HCT116 (cell line): ENCODE measurements at regions not wholly inside any gene's neighbourhood (a gene's known extent, or its start where the extent isn't known, plus 50 kb on each side); places are given as distances from the start of the nearest gene placed in this dataset.

Experiments used
- ATAC-seq: fragments of 200-7000 bp; cut with Tn5 transposase; 2 replicates; pipeline ENCODE4 v1.9.1; 2020; ENCODE audit warnings: mild to moderate bottlenecking, moderate library complexity
- BruUV-seq: library from RNA; stranded (reverse); fragments of 400-500 nt; replicated peaks from 2 replicates; lab custom pipeline; 2021; lab: Mats Ljungman, UMichigan
- CTCF ChIA-PET: fragments of 300-600 bp; sonication (Branson Sonifier 250); formaldehyde crosslinking; loops from one replicate; lab custom pipeline; 2021; ENCODE audit warnings: antibody characterized with exemption; lab: Charles Lee
- POLR2A ChIA-PET: fragments of 300-600, 350-600 bp; sonication (Branson Sonifier 250); formaldehyde crosslinking; loops from one replicate; lab custom pipeline; 2021; ENCODE audit warnings: antibody characterized with exemption; lab: Charles Lee
- RAD21 ChIA-PET, 2 experiments: fragments of 300-600 bp; sonication (Branson Sonifier 250); formaldehyde crosslinking; loops; one replicate each; lab custom pipeline; 2023; ENCODE audit warnings: low total read pairs in 2 of 2; ENCODE audit not compliant: uncharacterized antibody in 2 of 2, unreplicated experiment in 2 of 2, low non-redundant PET in 1 of 2; lab: Charles Lee
- DNase-seq: peaks from one replicate; pipeline ENCODE4 v3.0.0-alpha.2; 2010; ENCODE audit warnings: low read depth, low spot score
- H2AFZ ChIP-seq: fragments of 200-600 bp; shearing (Covaris generic), sonication (generic); 2 replicates; pipeline ENCODE4 v1.6.1; 2017; ENCODE audit warnings: low read depth, mixed run types, mixed read lengths, antibody characterized with exemption, low read length; ENCODE audit not compliant: poor library complexity, severe bottlenecking
- H3K27ac ChIP-seq: 2 replicates; pipeline ENCODE4 v1.5.1; 2012; ENCODE audit warnings: low read depth, low read length
- H3K27me3 ChIP-seq: fragments of 200-600 bp; sonication (generic); 2 replicates; pipeline ENCODE4 v1.6.1; 2016; ENCODE audit warnings: mixed run types, low read length, mixed read lengths; ENCODE audit not compliant: insufficient read depth
- H3K36me3 ChIP-seq, 2 experiments: fragments of 200-500 bp in 1 of 2; fragments of 200-600 bp in 1 of 2; sonication (Bioruptor generic) in 1 of 2; sonication (generic) in 1 of 2; 2 replicates each; pipeline versions ENCODE4 v1.5.1 to v1.6.1; 2014 to 2016; ENCODE audit warnings: low read length in 2 of 2, inconsistent platforms in 1 of 2, mixed read lengths in 1 of 2, mixed run types in 1 of 2; ENCODE audit not compliant: insufficient read depth in 2 of 2, control insufficient read depth in 1 of 2
- H3K4me1 ChIP-seq, 2 experiments: fragments of 200-600 bp in 1 of 2; sonication (generic) in 1 of 2; 2 replicates each; pipeline versions ENCODE4 v1.5.1 to v1.6.1; 2012 to 2017; ENCODE audit warnings: low read length in 2 of 2, inconsistent platforms in 1 of 2, mild to moderate bottlenecking in 1 of 2, mixed read lengths in 1 of 2, mixed run types in 1 of 2, moderate library complexity in 1 of 2; ENCODE audit not compliant: insufficient read depth in 2 of 2, control insufficient read depth in 1 of 2
- H3K4me2 ChIP-seq: fragments of 200-600 bp; sonication (generic); 2 replicates; pipeline ENCODE4 v1.6.1; 2017; ENCODE audit warnings: mixed run types, low read length, mixed read lengths
- H3K4me3 ChIP-seq, 2 experiments: fragments of 200-600 bp in 1 of 2; sonication (generic) in 1 of 2; replicated peaks in 1 of 2; 2 replicates each; pipeline ENCODE4 v1.5.1; 2011 to 2016; ENCODE audit warnings: low read length in 2 of 2, control low read depth in 1 of 2, low read depth in 1 of 2, mild to moderate bottlenecking in 1 of 2, mixed read lengths in 1 of 2, mixed run types in 1 of 2
- H3K79me2 ChIP-seq: fragments of 200-600 bp; sonication (generic); 2 replicates; pipeline ENCODE4 v1.6.1; 2017; ENCODE audit warnings: mild to moderate bottlenecking, mixed run types, low read length, moderate library complexity, mixed read lengths; ENCODE audit not compliant: insufficient read depth
- H3K9ac ChIP-seq: fragments of 200-600 bp; sonication (generic); 2 replicates; pipeline ENCODE4 v1.6.1; 2016; ENCODE audit warnings: low read length, mixed read lengths
- H3K9me2 ChIP-seq: fragments of 200-600 bp; sonication (generic), shearing (Covaris generic); 2 replicates; pipeline ENCODE4 v1.6.1; 2017; ENCODE audit warnings: mixed run types, mild to moderate bottlenecking, moderate library complexity; ENCODE audit not compliant: insufficient read depth
- H3K9me3 ChIP-seq, 2 experiments: fragments of 200-500 bp in 1 of 2; fragments of 200-600 bp in 1 of 2; sonication (Bioruptor generic) in 1 of 2; sonication (generic) in 1 of 2; 2 replicates each; pipeline ENCODE4 v1.6.1; 2014 to 2017; ENCODE audit warnings: low read length in 2 of 2, mixed read lengths in 2 of 2, inconsistent platforms in 1 of 2, low read depth in 1 of 2, mild to moderate bottlenecking in 1 of 2, mixed run types in 1 of 2, moderate library complexity in 1 of 2; ENCODE audit not compliant: control insufficient read depth in 1 of 2, insufficient read depth in 1 of 2
- H4K20me1 ChIP-seq: fragments of 200-600 bp; sonication (generic), shearing (Covaris generic); 2 replicates; pipeline ENCODE4 v1.6.1; 2017; ENCODE audit warnings: mixed run types, mild to moderate bottlenecking, moderate library complexity; ENCODE audit not compliant: insufficient read depth
- CBX3 ChIP-seq: IDR thresholded peaks from 2 replicates; pipeline ENCODE4 v1.6.1; 2012; ENCODE audit warnings: low read depth
- CEBPB ChIP-seq: IDR thresholded peaks from 2 replicates; pipeline ENCODE4 v1.6.1; 2012; ENCODE audit warnings: low read depth
- CTCF ChIP-seq, 3 experiments: fragments of 200-600 bp in 1 of 3; sonication (generic) in 1 of 3; IDR thresholded peaks in 2 of 3; conservative IDR thresholded peaks in 1 of 3; 2 replicates each; pipeline ENCODE4 v1.5.1; 2012 to 2017; ENCODE audit warnings: low read depth in 2 of 3, low read length in 2 of 3, antibody characterized with exemption in 1 of 3, borderline replicate concordance in 1 of 3, control low read depth in 1 of 3, mild to moderate bottlenecking in 1 of 3, mixed read lengths in 1 of 3, mixed run types in 1 of 3, moderate library complexity in 1 of 3; ENCODE audit not compliant: insufficient read depth in 1 of 3
- EGR1 ChIP-seq: IDR thresholded peaks from 2 replicates; pipeline ENCODE4 v1.6.1; 2012; ENCODE audit warnings: low read depth
- ELF1 ChIP-seq: IDR thresholded peaks from 2 replicates; pipeline ENCODE4 v1.6.1; 2012; ENCODE audit warnings: low read depth, borderline replicate concordance
- FOSL1 ChIP-seq: IDR thresholded peaks from 2 replicates; pipeline ENCODE4 v1.6.1; 2012; ENCODE audit warnings: low read depth
- JUND ChIP-seq: IDR thresholded peaks from 2 replicates; pipeline ENCODE4 v1.6.1; 2012
- POLR2AphosphoS5 ChIP-seq: IDR thresholded peaks from 2 replicates; pipeline ENCODE4 v1.6.1; 2011; ENCODE audit warnings: mild to moderate bottlenecking, low read depth, low read length, moderate library complexity
- REST ChIP-seq: IDR thresholded peaks from 2 replicates; pipeline ENCODE4 v1.6.1; 2012; ENCODE audit warnings: low read depth
- SIN3A ChIP-seq: IDR thresholded peaks from 2 replicates; pipeline ENCODE4 v1.6.1; 2012; ENCODE audit warnings: low read depth
- SRF ChIP-seq: IDR thresholded peaks from 2 replicates; pipeline ENCODE4 v1.6.1; 2012; ENCODE audit warnings: low read depth
- TCF7L2 ChIP-seq: IDR thresholded peaks from 2 replicates; pipeline ENCODE4 v1.7.0; 2011; ENCODE audit warnings: borderline replicate concordance, inconsistent platforms; ENCODE audit not compliant: insufficient read depth, insufficient read length; ENCODE audit errors: extremely low read depth
- ZNF274 ChIP-seq: fragments of 200-500 bp; sonication (Bioruptor generic); IDR thresholded peaks from 2 replicates; pipeline ENCODE4 v1.6.1; 2014; ENCODE audit warnings: mild to moderate bottlenecking, low read depth, low read length, inconsistent platforms
- intact Hi-C: fragments of 100-400 bp; cut with micrococcal nuclease; formaldehyde crosslinking; loops from 2 replicates; pipeline ENCODE4 v1.10.0; 2022
- TF ChIP-seq, protein P1 (sequence below): IDR thresholded peaks from 2 replicates; pipeline ENCODE4 v1.6.1; 2012
- TF ChIP-seq, protein P2 (sequence below): IDR thresholded peaks from 2 replicates; pipeline ENCODE4 v1.6.1; 2012

DNA sequence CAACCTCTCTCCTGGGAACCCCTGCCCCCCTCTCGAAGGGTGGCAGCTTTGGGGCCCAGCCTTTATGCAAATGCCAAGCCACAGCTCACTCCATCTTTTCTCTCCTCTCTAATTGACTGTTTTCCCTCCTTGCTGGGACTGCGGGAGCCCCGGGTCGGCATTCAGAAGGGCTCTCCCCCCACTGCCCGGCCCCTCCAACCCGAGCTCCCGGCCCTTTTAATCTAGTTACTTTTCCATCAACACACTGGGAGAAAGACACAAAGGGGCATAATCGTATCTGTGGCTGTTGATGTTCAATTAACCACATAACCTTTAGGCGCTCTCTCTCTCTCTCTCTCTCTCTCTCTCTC is 95.4 kb downstream of the INHBB start:
- intact Hi-C loops: no loop called here
- Histone ChIP-seq H4K20me1 (no peaks in the 10 kb centered on the region), H3K9me2 (no peaks in the 10 kb centered on the region), H3K4me1 (peaks cover 10 to 35% of the 10 kb centered on the region in 2 experiments), H3K79me2 (no peaks in the 10 kb centered on the region), H3K4me2 (no peak overlapping the region), H3K27ac (no peak overlapping the region), H3K36me3 (no peaks in the 10 kb centered on the region), H2AFZ (no peak overlapping the region), H3K9ac (no peak overlapping the region), H3K27me3 (no peaks in the 10 kb centered on the region), H3K4me3 (no peak overlapping the region), H3K9me3 (no peaks in the 10 kb centered on the region)
- BruUV-seq: no TSS peak
- CTCF ChIA-PET: no interaction called here
- no peak for TF ChIP-seq SRF
- TF ChIP-seq, protein P1, sequence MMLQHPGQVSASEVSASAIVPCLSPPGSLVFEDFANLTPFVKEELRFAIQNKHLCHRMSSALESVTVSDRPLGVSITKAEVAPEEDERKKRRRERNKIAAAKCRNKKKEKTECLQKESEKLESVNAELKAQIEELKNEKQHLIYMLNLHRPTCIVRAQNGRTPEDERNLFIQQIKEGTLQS: no peak
- TF ChIP-seq, protein P2, sequence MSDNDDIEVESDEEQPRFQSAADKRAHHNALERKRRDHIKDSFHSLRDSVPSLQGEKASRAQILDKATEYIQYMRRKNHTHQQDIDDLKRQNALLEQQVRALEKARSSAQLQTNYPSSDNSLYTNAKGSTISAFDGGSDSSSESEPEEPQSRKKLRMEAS: no peak
- no peak for TF ChIP-seq CBX3
- TF ChIP-seq POLR2AphosphoS5: no peak
- TF ChIP-seq CEBPB: no peak
- no peak for TF ChIP-seq REST
- no peak for TF ChIP-seq EGR1
- TF ChIP-seq FOSL1: no peak
- TF ChIP-seq SIN3A: no peak
- no peak for TF ChIP-seq ZNF274
- no peak for TF ChIP-seq CTCF (IDR thresholded peaks at IDR 0.05 in 2 of 3, conservative IDR thresholded peaks at IDR 0.05 in 1 of 3; ENCODE audit: borderline replicate concordance in 1 of 3, insufficient read depth in 1 of 3, low read depth in 2 of 3, low read length in 2 of 3)
- TF ChIP-seq JUND: no peak
- TF ChIP-seq ELF1: no peak
- TF ChIP-seq TCF7L2: no peak
- DNase-seq: no peak
- ATAC-seq: no peak
- RAD21 ChIA-PET: no interaction called here
- POLR2A ChIA-PET: no interaction called here
